Body of pancreas (tissue), 4 donors: ENCODE measurements at regions not wholly inside any gene's neighbourhood (a gene's known extent, or its start where the extent isn't known, plus 50 kb on each side); places are given as distances from the start of the nearest gene placed in this dataset.

Source experiments
- ATAC-seq: fragments of 150-250 bp; one replicate; pipeline ENCODE4 v1.9.1; 2016
- DNase-seq, 4 donors: peaks; one replicate each; pipeline ENCODE4 v3.0.0-alpha.2; 2019
- H3K27ac ChIP-seq, 4 donors: fragments of 200-600 bp; sonication (generic); 1 replicate in 3 of 4; 2 replicates in 1 of 4; pipeline versions ENCODE4 v1.5.1 to v1.6.1; 2016 to 2019; ENCODE audit warnings: mild to moderate bottlenecking in 1 of 4, mixed read lengths in 1 of 4, moderate library complexity in 1 of 4
- H3K27me3 ChIP-seq, 2 donors: fragments of 200-600 bp; sonication (generic); one replicate each; pipeline ENCODE4 v1.6.0; 2016; ENCODE audit warnings: mild to moderate bottlenecking in 1 of 2
- H3K36me3 ChIP-seq, 2 donors: fragments of 200-600 bp; sonication (generic); replicated peaks in 1 of 2; 2 replicates each; pipeline ENCODE4 v1.5.1; 2016; ENCODE audit warnings: low read depth in 2 of 2; ENCODE audit not compliant: insufficient read depth in 1 of 2
- H3K4me1 ChIP-seq: fragments of 200-600 bp; sonication (generic); one replicate; pipeline ENCODE4 v1.6.0; 2016
- H3K4me3 ChIP-seq, 2 donors: fragments of 200-600 bp; sonication (generic); 1 replicate in 1 of 2; 2 replicates in 1 of 2; pipeline ENCODE4 v1.5.1; 2016 to 2019
- H3K9me3 ChIP-seq, 3 donors: fragments of 200-600 bp; sonication (generic); 1 replicate in 2 of 3; 2 replicates in 1 of 3; pipeline ENCODE4 v1.5.1; 2016
- POLR2A ChIP-seq, 3 donors: fragments of 450-650 bp; IDR thresholded peaks; one replicate each; pipeline ENCODE4 v1.6.1; 2016; ENCODE audit warnings: antibody characterized with exemption in 3 of 3, mild to moderate bottlenecking in 2 of 3
- WGBS, 2 donors: methylation state at CpG; one replicate each; pipeline ENCODE4 v1.1.5; 2017; 5-methylcytosine and 5-hydroxymethylcytosine counted together
- intact Hi-C: fragments of 100-400 bp; cut with DNase I; formaldehyde crosslinking; loops from one replicate; pipeline ENCODE4 v1.15.1; 2023
- TF ChIP-seq, protein P1 (sequence below), 7 experiments: fragments of 450-650 bp in 4 of 7; fragments of 200-600 bp in 3 of 7; sonication (generic) in 3 of 7; IDR thresholded peaks; one replicate each; pipeline ENCODE4 v1.5.1; 2016 to 2019; ENCODE audit warnings: antibody characterized with exemption in 7 of 7

DNA sequence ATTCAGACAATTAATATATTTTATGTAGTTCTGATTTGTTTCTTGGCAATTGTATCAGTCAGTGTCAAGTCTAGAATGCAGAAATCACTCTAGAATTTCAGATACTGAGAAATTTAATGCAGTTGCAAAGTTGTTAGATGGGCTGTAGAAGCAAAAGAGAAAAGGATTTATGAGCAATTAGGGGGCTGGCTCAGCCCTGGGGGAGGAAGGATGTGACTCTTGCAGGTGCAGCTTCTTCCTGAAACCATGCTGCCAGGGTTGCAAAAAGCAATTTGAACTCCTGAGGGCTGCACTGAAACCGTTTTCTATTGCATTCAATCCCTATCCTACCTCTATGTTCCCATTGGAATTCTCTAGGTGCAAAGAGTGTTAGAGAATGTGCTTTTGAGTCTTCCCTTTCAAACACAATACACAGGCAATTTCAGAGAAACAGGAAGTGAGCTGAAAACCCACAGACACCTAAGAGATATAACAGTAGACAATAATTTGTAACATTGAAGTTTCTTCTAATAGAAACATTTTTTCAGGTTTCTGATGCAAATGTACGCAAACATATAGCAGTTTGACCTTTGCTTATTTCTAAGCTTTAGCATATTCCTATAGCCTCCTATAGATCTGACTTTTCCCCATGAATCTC is 814.7 kb upstream of the ATXN8OS start:
- no peaks in the 10 kb centered on the region for H3K27me3 ChIP-seq
- no peak overlapping the region for H3K27ac ChIP-seq
- no peak for TF ChIP-seq POLR2A (IDR thresholded peaks at IDR 0.05)
- TF ChIP-seq, protein P1, sequence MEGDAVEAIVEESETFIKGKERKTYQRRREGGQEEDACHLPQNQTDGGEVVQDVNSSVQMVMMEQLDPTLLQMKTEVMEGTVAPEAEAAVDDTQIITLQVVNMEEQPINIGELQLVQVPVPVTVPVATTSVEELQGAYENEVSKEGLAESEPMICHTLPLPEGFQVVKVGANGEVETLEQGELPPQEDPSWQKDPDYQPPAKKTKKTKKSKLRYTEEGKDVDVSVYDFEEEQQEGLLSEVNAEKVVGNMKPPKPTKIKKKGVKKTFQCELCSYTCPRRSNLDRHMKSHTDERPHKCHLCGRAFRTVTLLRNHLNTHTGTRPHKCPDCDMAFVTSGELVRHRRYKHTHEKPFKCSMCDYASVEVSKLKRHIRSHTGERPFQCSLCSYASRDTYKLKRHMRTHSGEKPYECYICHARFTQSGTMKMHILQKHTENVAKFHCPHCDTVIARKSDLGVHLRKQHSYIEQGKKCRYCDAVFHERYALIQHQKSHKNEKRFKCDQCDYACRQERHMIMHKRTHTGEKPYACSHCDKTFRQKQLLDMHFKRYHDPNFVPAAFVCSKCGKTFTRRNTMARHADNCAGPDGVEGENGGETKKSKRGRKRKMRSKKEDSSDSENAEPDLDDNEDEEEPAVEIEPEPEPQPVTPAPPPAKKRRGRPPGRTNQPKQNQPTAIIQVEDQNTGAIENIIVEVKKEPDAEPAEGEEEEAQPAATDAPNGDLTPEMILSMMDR (IDR thresholded peaks at IDR 0.05): no peak
- ATAC-seq (no peak), DNase-seq (no peak)
- no peak overlapping the region for H3K4me3 ChIP-seq
- no peaks in the 10 kb centered on the region for H3K36me3 ChIP-seq
- H3K9me3 ChIP-seq: no peaks in the 10 kb centered on the region
- no peaks in the 10 kb centered on the region for H3K4me1 ChIP-seq
- intact Hi-C loops: no loop called here
- 56 to 76% methylated on average over 2 of the region's 2 CpGs for WGBS, 2 donors

DNA sequence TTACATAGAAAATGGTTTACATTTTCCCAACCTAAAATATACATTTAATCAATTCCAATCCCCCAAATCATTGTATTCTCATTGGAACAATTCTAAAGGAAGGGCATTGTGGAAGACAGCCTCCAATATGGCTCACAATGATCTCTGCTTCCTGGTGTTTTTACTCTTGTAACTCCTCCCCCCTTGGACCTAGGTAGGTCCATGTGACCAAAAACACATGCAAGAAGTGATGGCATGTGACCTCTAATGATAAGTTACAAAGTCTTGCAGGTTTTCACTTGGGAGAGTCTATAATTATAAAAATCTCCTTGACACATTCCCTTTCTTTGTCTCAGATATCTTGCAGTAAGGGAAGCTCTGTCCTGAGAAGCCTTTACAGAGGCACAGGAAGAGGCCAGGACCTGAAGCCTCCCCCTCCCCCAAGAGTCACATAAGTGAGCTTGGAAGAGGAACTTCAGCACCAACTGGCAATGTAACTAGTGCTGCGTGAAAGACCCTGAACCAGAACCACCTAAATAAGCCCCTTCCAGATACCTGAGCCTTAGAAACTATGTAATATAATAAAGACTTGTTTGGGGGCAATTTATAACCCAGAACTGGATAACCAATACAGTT is 816.2 kb upstream of the ATXN8OS start:
- ATAC-seq (no peak), DNase-seq (no peak)
- H3K27me3 ChIP-seq: no peaks in the 10 kb centered on the region
- no peaks in the 10 kb centered on the region for H3K36me3 ChIP-seq
- 67 to 80% methylated on average over 1 of the region's 1 CpG for WGBS, 2 donors
- H3K9me3 ChIP-seq: no peaks in the 10 kb centered on the region
- H3K4me1 ChIP-seq: no peaks in the 10 kb centered on the region
- intact Hi-C loops: no loop called here
- H3K4me3 ChIP-seq: no peak overlapping the region
- TF ChIP-seq, protein P1 (IDR thresholded peaks at IDR 0.05): no peak
- H3K27ac ChIP-seq: no peak overlapping the region

DNA sequence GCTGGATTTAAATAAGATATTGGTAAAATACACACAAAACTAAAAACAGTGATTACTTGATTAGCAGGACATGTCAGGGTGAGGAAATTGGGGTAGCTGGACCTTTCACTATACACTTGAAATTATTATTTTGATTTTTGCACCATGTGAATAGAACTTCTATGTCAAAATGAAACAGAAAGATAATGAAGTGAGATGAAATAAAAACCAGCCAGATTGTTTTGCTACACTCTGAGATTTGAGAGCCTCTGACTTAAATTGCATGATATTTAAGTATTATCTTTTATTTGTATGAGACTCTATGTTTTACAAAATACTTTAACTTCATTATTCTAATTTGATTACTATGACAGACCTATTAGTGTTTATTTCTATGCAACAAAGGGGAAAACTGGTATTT is 819.6 kb upstream of the ATXN8OS start:
- no peak for DNase-seq
- Histone ChIP-seq H3K36me3 (no peaks in the 10 kb centered on the region), H3K9me3 (no peaks in the 10 kb centered on the region), H3K4me3 (no peak overlapping the region), H3K4me1 (no peaks in the 10 kb centered on the region), H3K27me3 (no peaks in the 10 kb centered on the region), H3K27ac (no peak overlapping the region)
- intact Hi-C loops: no loop called here
- ATAC-seq: no peak
- TF ChIP-seq POLR2A (IDR thresholded peaks at IDR 0.05): no peak
- TF ChIP-seq, protein P1 (IDR thresholded peaks at IDR 0.05): no peak

DNA sequence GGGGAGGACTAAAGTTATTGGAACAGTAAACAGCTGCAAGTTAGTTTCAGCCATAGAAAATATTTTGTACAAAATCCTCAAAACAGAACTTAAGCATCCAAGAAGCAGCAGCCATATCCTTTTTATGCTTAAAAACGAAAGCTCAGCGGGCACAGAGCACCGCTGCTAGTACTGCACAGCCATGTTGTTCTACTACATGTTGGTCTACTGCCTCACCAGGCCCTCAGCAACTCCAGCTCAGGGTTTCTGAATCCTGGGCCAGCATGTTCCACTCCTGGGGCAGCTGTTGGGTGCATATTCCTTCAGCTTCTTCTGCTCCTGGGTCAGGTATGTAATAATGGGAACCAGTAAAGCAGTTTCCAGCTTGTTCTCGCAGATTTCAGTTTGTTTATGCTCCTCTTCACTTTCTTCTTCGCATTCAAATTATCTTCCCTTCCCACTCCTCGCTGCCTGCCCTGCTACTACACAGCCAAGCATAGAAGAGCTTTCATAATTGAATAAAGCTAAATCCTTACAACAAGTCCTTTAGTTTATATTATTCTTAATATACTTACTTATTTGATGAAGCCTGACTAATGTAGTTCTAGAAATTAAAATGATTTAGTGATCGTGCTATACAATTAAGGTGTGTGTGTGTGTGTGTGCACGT is 820.5 kb upstream of the ATXN8OS start:
- H3K9me3 ChIP-seq: no peaks in the 10 kb centered on the region
- no peak overlapping the region for H3K4me3 ChIP-seq
- TF ChIP-seq POLR2A (IDR thresholded peaks at IDR 0.05): no peak
- TF ChIP-seq, protein P1 (IDR thresholded peaks at IDR 0.05): no peak
- H3K36me3 ChIP-seq: no peaks in the 10 kb centered on the region
- no peak overlapping the region for H3K27ac ChIP-seq
- DNase-seq (no peak), ATAC-seq (no peak)
- no peaks in the 10 kb centered on the region for H3K27me3 ChIP-seq
- 62 to 67% methylated on average over 8 of the region's 8 CpGs for WGBS, 2 donors
- intact Hi-C loops: no loop called here
- H3K4me1 ChIP-seq: no peaks in the 10 kb centered on the region
